Activated CD4-positive, CD25-positive, alpha-beta regulatory T cell (primary cell): ENCODE measurements at regions not wholly inside any gene's neighbourhood (a gene's known extent, or its start where the extent isn't known, plus 50 kb on each side); places are given as distances from the start of the nearest gene placed in this dataset.
"Not testable (repeated sequence)": the region's sequence is repeated elsewhere in the genome, so short reads cannot be mapped to it uniquely, and the experiment has no call there.

Source experiments
- DNase-seq, 4 experiments: peaks; one replicate each; lab custom pipeline; 2025; lab: John Stamatoyannopoulos, UW

- no peak for DNase-seq
Observed at GRCh38 chr9:113665064-113665463, 201.5 kb downstream of the RGS3 start.

- no peak for DNase-seq
Observed at GRCh38 chr9:113665756-113666155, 202.2 kb downstream of the RGS3 start.

GRCh38 chr9:113668061-113668460, 204.5 kb downstream of the RGS3 start:
- no peak for DNase-seq

- no peak for DNase-seq
Observed at GRCh38 chr9:113669522-113670115, 206.1 kb downstream of the RGS3 start.

GRCh38 chr9:113673726-113674125, 202.4 kb upstream of the ZNF618 start:
- no peak for DNase-seq

GRCh38 chr9:113674436-113674835, 201.7 kb upstream of the ZNF618 start:
- no peak for DNase-seq

GRCh38 chr9:113675475-113675941, 200.6 kb upstream of the ZNF618 start:
- DNase-seq = no peak

GRCh38 chr9:113677057-113677456, 199.1 kb upstream of the ZNF618 start:
- DNase-seq = no peak

GRCh38 chr9:113677569-113677968, 198.5 kb upstream of the ZNF618 start:
- DNase-seq = no peak

GRCh38 chr9:113678119-113678858, 197.8 kb upstream of the ZNF618 start:
- DNase-seq = no peak

- no peak for DNase-seq
Observed at GRCh38 chr9:113678859-113679256, 197.3 kb upstream of the ZNF618 start.

- peak in 1 of 4 experiments; percentile 20 for DNase-seq
Observed at GRCh38 chr9:113682297-113682771, 193.8 kb upstream of the ZNF618 start.

- not testable (repeated sequence) for DNase-seq
Observed at GRCh38 chr9:113685636-113686035, 190.5 kb upstream of the ZNF618 start.

GRCh38 chr9:113687107-113687679, 188.9 kb upstream of the ZNF618 start:
- DNase-seq = no peak

GRCh38 chr9:113687680-113688371, 188.3 kb upstream of the ZNF618 start:
- DNase-seq = no peak

GRCh38 chr9:113690055-113690740, 185.9 kb upstream of the ZNF618 start:
- DNase-seq = no peak

- DNase-seq = no peak
Observed at GRCh38 chr9:113692256-113692655, 183.9 kb upstream of the ZNF618 start.

GRCh38 chr9:113694912-113695311, 181.2 kb upstream of the ZNF618 start:
- DNase-seq = no peak

- DNase-seq = no peak
Observed at GRCh38 chr9:113695440-113695851, 180.7 kb upstream of the ZNF618 start.

GRCh38 chr9:113695901-113696300, 180.2 kb upstream of the ZNF618 start:
- DNase-seq = no peak

- no peak for DNase-seq
Observed at GRCh38 chr9:113701774-113702755, 174.0 kb upstream of the ZNF618 start.
